Adipocyte (in vitro differentiated cells): ENCODE measurements at regions not wholly inside any gene's neighbourhood (a gene's known extent, or its start where the extent isn't known, plus 50 kb on each side); places are given as distances from the start of the nearest gene placed in this dataset.

Source experiments
- DNase-seq: peaks from one replicate; pipeline ENCODE4 v3.0.0-alpha.2; 2015; ENCODE audit warnings: low read depth
- H3K27me3 ChIP-seq: replicated peaks from 2 replicates; pipeline ENCODE4 v1.7.0; 2013; ENCODE audit warnings: mild to moderate bottlenecking, low read length, moderate library complexity; ENCODE audit not compliant: control insufficient read depth, insufficient read depth
- H3K36me3 ChIP-seq: 2 replicates; pipeline ENCODE4 v1.7.0; 2013; ENCODE audit warnings: low read length, mild to moderate bottlenecking, moderate library complexity; ENCODE audit not compliant: control insufficient read depth, insufficient read depth, severe bottlenecking
- H3K4me1 ChIP-seq: 2 replicates; pipeline ENCODE4 v1.7.0; 2013; ENCODE audit warnings: mild to moderate bottlenecking, low read length, moderate library complexity; ENCODE audit not compliant: control insufficient read depth, insufficient read depth
- H3K4me3 ChIP-seq: 2 replicates; pipeline ENCODE4 v1.7.0; 2013; ENCODE audit warnings: mild to moderate bottlenecking, low read length, moderate library complexity
- H3K9ac ChIP-seq: 2 replicates; pipeline ENCODE4 v1.7.0; 2013; ENCODE audit warnings: mild to moderate bottlenecking, low read length, moderate library complexity
- H3K9me3 ChIP-seq: 2 replicates; pipeline ENCODE4 v1.7.0; 2013; ENCODE audit warnings: mild to moderate bottlenecking, low read length, moderate library complexity; ENCODE audit not compliant: control insufficient read depth

DNA sequence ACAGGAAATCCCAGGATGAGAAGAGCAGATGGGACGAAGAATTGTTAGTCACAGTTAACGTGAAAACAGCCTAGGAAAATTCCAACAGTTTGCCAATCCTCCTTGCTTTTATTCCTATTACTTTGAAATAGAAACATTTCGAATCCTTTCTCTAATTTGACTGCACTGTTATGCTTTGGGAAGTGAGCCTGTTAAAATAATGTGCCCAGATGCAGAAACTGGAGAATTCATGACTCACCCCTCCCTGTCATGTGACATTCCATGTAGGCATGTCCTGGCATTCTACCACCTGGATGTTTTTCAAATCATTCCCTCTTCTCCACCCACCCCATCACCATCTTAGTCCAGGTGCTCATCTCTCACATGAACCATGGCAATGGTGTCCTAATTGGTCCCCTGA lies 107.3 kb downstream of the MINAR1 start:
- no peaks in the 10 kb centered on the region for H3K27me3 ChIP-seq
- H3K36me3 ChIP-seq = no peaks in the 10 kb centered on the region
- no peaks in the 10 kb centered on the region for H3K9me3 ChIP-seq
- no peak overlapping the region for H3K4me3 ChIP-seq
- no peak overlapping the region for H3K9ac ChIP-seq
- DNase-seq = peak; percentile 11
- no peaks in the 10 kb centered on the region for H3K4me1 ChIP-seq

DNA sequence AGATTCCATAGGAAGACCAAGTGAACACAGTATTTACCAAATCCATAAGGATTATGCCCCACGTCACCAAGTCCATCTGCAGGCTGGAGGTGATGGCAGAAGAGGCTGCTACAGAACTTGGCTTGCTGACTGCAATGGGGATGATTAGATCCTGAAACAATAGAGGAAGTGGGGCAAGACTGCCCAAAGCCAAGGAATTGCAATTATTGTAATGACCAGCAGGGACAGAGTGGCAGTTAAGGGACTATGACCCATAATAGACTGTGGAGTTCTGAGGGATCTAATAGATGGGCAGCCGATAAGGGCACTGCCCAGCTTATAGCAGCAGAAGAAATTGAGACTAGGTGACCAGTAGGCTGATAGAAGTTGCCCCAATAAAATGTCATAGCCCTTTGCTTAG lies 108.4 kb downstream of the MINAR1 start:
- DNase-seq = no peak
- Histone ChIP-seq H3K4me3 (no peak overlapping the region), H3K27me3 (no peaks in the 10 kb centered on the region), H3K4me1 (no peaks in the 10 kb centered on the region), H3K36me3 (no peaks in the 10 kb centered on the region), H3K9ac (no peak overlapping the region), H3K9me3 (no peaks in the 10 kb centered on the region)

- Histone ChIP-seq H3K4me1 (no peaks in the 10 kb centered on the region), H3K27me3 (no peaks in the 10 kb centered on the region), H3K4me3 (no peak overlapping the region), H3K9me3 (no peaks in the 10 kb centered on the region), H3K9ac (no peak overlapping the region), H3K36me3 (no peaks in the 10 kb centered on the region)
- DNase-seq = no peak
Observed at GRCh38 chr15:79541196-79541595, 109.1 kb downstream of the MINAR1 start.

- no peaks in the 10 kb centered on the region for H3K27me3 ChIP-seq
- H3K9ac ChIP-seq = no peak overlapping the region
- H3K9me3 ChIP-seq = no peaks in the 10 kb centered on the region
- no peaks in the 10 kb centered on the region for H3K36me3 ChIP-seq
- no peaks in the 10 kb centered on the region for H3K4me1 ChIP-seq
- no peak overlapping the region for H3K4me3 ChIP-seq
- DNase-seq = no peak
Observed at GRCh38 chr15:79543097-79543496, 111.0 kb downstream of the MINAR1 start.

DNA sequence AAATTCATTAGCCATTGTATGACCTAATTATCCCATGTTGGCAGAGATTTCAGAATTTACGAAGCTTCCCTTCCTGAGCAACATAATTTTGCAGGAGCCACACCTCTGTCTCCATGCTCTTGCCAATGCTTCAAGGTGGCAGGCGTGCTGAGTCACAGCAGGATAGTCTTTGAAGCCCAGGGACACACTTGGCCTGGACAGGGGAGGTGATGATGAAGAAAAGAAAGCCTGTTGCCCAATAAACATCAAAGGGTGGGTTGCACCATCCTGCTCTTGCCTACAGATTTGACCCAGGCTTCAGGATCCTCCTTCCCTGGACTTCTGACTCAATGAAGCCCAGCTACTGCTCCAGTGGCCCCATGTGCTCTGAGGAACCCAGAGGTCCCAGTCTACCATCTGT lies 117.1 kb downstream of the MINAR1 start:
- H3K27me3 ChIP-seq = peaks cover 3% of the 10 kb centered on the region
- no peak overlapping the region for H3K9ac ChIP-seq
- DNase-seq = no peak
- H3K4me3 ChIP-seq = no peak overlapping the region
- no peaks in the 10 kb centered on the region for H3K4me1 ChIP-seq
- H3K36me3 ChIP-seq = no peaks in the 10 kb centered on the region
- H3K9me3 ChIP-seq = no peaks in the 10 kb centered on the region

DNA sequence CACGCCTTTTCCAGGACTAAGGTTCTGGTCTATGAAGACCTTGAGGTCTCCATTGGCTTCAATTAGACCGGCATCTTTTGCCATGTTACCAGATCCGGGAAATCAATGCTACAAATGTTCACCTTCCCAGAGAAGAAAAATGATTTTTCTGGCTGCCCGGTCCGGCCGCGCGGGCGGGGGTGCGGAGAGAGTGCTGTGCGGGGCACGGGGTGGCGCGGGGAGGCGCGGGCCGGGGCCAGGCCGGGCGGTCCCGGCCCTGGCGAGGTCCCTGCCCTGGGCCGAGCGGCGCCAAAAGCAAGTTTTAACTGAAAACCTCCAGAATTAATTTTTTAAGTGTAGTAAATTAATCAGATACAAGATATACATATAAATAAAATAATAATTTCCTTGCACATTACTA lies 128.2 kb downstream of the MINAR1 start:
- Histone ChIP-seq H3K27me3 (peaks cover 17% of the 10 kb centered on the region), H3K4me1 (no peaks in the 10 kb centered on the region), H3K36me3 (no peaks in the 10 kb centered on the region), H3K4me3 (no peak overlapping the region), H3K9me3 (no peaks in the 10 kb centered on the region), H3K9ac (no peak overlapping the region)
- no peak for DNase-seq

DNA sequence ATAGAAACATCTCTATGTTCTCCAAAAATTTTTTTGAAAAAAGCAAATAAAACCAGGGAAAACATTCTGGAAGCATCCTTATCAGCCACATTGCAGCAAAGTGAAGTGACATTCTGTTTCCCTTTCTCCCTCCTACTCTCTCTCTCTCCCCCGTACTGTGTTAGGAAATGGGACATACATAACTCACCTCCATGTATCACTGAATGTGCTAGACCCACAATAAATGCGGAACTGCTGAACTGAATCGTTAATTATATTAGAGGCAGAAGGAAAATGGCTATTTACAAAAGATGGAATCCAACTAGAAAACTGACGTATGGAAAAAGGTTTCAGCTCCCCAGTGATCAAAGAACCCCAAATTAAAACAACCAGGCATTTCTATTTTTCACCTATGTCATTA lies 129.8 kb downstream of the MINAR1 start:
- DNase-seq = no peak
- Histone ChIP-seq H3K4me3 (peak overlapping the region; percentile 49), H3K27me3 (peaks cover 17% of the 10 kb centered on the region), H3K36me3 (no peaks in the 10 kb centered on the region), H3K4me1 (no peaks in the 10 kb centered on the region), H3K9ac (peak overlapping the region; percentile 47), H3K9me3 (no peaks in the 10 kb centered on the region)

GRCh38 chr15:79562403-79562815 lies 130.3 kb downstream of the MINAR1 start:
- H3K36me3 ChIP-seq = no peaks in the 10 kb centered on the region
- H3K4me3 ChIP-seq = peak overlapping the region; percentile 49
- H3K9me3 ChIP-seq = peaks cover 3% of the 10 kb centered on the region
- H3K4me1 ChIP-seq = no peaks in the 10 kb centered on the region
- peaks cover 17% of the 10 kb centered on the region for H3K27me3 ChIP-seq
- no peak for DNase-seq
- peak overlapping the region; percentile 47 for H3K9ac ChIP-seq

- DNase-seq = no peak
- Histone ChIP-seq H3K9me3 (peaks cover 8% of the 10 kb centered on the region), H3K27me3 (peaks cover 17% of the 10 kb centered on the region), H3K9ac (no peak overlapping the region), H3K4me3 (no peak overlapping the region), H3K4me1 (no peaks in the 10 kb centered on the region), H3K36me3 (no peaks in the 10 kb centered on the region)
Observed at GRCh38 chr15:79562899-79563298, 130.8 kb downstream of the MINAR1 start.

GRCh38 chr15:79570004-79570403 lies 137.9 kb downstream of the MINAR1 start:
- DNase-seq = no peak

GRCh38 chr15:79572691-79573404 lies 140.7 kb downstream of the MINAR1 start:
- H3K9me3 ChIP-seq = peaks cover 13% of the 10 kb centered on the region
- H3K36me3 ChIP-seq = no peaks in the 10 kb centered on the region
- no peak overlapping the region for H3K9ac ChIP-seq
- peaks cover 19% of the 10 kb centered on the region for H3K27me3 ChIP-seq
- H3K4me3 ChIP-seq = no peak overlapping the region
- no peak for DNase-seq
- no peaks in the 10 kb centered on the region for H3K4me1 ChIP-seq

More at GRCh38 chr15:79570004-79570403, 137.9 kb downstream of the MINAR1 start:
- peaks cover 20% of the 10 kb centered on the region for H3K9me3 ChIP-seq
- no peak overlapping the region for H3K9ac ChIP-seq
- H3K4me1 ChIP-seq = no peaks in the 10 kb centered on the region
- H3K36me3 ChIP-seq = no peaks in the 10 kb centered on the region
- H3K27me3 ChIP-seq = peaks cover 14% of the 10 kb centered on the region
- no peak overlapping the region for H3K4me3 ChIP-seq
